Trophoblast cell (in vitro differentiated cells and primary cell): ENCODE measurements at regions not wholly inside any gene's neighbourhood (a gene's known extent, or its start where the extent isn't known, plus 50 kb on each side); places are given as distances from the start of the nearest gene placed in this dataset.

Experiments
- DNase-seq, 2 donors: peaks; one replicate each; pipeline ENCODE4 v3.0.0-alpha.2; 2016
- H2AFZ ChIP-seq: 2 replicates; pipeline ENCODE4 v1.6.1; 2013; ENCODE audit warnings: low read length, moderate library complexity, mild to moderate bottlenecking; ENCODE audit not compliant: insufficient read depth, poor library complexity
- H2AK5ac ChIP-seq: 2 replicates; pipeline ENCODE4 v1.6.1; 2013; ENCODE audit warnings: mild to moderate bottlenecking, low read length
- H2BK120ac ChIP-seq: 2 replicates; pipeline ENCODE4 v1.6.1; 2013; ENCODE audit warnings: low read length, mild to moderate bottlenecking, moderate library complexity; ENCODE audit not compliant: insufficient read depth, poor library complexity
- H2BK12ac ChIP-seq: 2 replicates; pipeline ENCODE4 v1.6.1; 2013; ENCODE audit warnings: mild to moderate bottlenecking, low read length, moderate library complexity
- H2BK5ac ChIP-seq: 2 replicates; pipeline ENCODE4 v1.6.1; 2013; ENCODE audit warnings: low read length, low read depth, moderate library complexity, mild to moderate bottlenecking; ENCODE audit not compliant: poor library complexity
- H3K14ac ChIP-seq: 2 replicates; pipeline ENCODE4 v1.6.1; 2013; ENCODE audit warnings: mild to moderate bottlenecking, low read length
- H3K18ac ChIP-seq: 2 replicates; pipeline ENCODE4 v1.6.1; 2013; ENCODE audit warnings: mild to moderate bottlenecking, low read length
- H3K23ac ChIP-seq: 2 replicates; pipeline ENCODE4 v1.6.1; 2013; ENCODE audit warnings: low read length
- H3K27ac ChIP-seq: 2 replicates; pipeline ENCODE4 v1.5.1; 2013; ENCODE audit warnings: low read depth, mild to moderate bottlenecking, inconsistent platforms, low read length, moderate library complexity
- H3K27me3 ChIP-seq: 2 replicates; pipeline ENCODE4 v1.6.1; 2013; ENCODE audit warnings: inconsistent platforms, mild to moderate bottlenecking, low read length, moderate library complexity; ENCODE audit not compliant: insufficient read depth
- H3K36me3 ChIP-seq, 2 experiments: 1 replicate in 1 of 2; 2 replicates in 1 of 2; pipeline ENCODE4 v1.6.1; 2013; ENCODE audit warnings: low read length in 2 of 2, mild to moderate bottlenecking in 2 of 2, moderate library complexity in 1 of 2; ENCODE audit not compliant: insufficient read depth in 2 of 2, control insufficient read depth in 1 of 2
- H3K4ac ChIP-seq: 2 replicates; pipeline ENCODE4 v1.6.1; 2013; ENCODE audit warnings: low read depth, mild to moderate bottlenecking, low read length, moderate library complexity
- H3K4me1 ChIP-seq, 2 experiments: 1 replicate in 1 of 2; 2 replicates in 1 of 2; pipeline ENCODE4 v1.6.1; 2013; ENCODE audit warnings: low read length in 2 of 2, mild to moderate bottlenecking in 2 of 2, moderate library complexity in 1 of 2; ENCODE audit not compliant: insufficient read depth in 2 of 2, control insufficient read depth in 1 of 2
- H3K4me2 ChIP-seq: 2 replicates; pipeline ENCODE4 v1.6.1; 2013; ENCODE audit warnings: inconsistent platforms, mild to moderate bottlenecking, low read length, moderate library complexity
- H3K4me3 ChIP-seq: 2 replicates; pipeline ENCODE4 v1.5.1; 2013; ENCODE audit warnings: mild to moderate bottlenecking, low read depth, low read length, inconsistent platforms
- H3K79me1 ChIP-seq: one replicate; pipeline ENCODE4 v1.6.1; 2013; ENCODE audit warnings: low read length
- H3K79me2 ChIP-seq: 2 replicates; pipeline ENCODE4 v1.6.1; 2013; ENCODE audit warnings: low read length, mild to moderate bottlenecking; ENCODE audit not compliant: control insufficient read depth, insufficient read depth, poor library complexity
- H3K9ac ChIP-seq: 2 replicates; pipeline ENCODE4 v1.6.1; 2013; ENCODE audit warnings: mild to moderate bottlenecking, low read length
- H3K9me3 ChIP-seq: 2 replicates; pipeline ENCODE4 v1.6.1; 2013; ENCODE audit warnings: low read depth, mild to moderate bottlenecking, control low read depth, inconsistent platforms, low read length; ENCODE audit not compliant: insufficient read depth
- H4K12ac ChIP-seq: 2 replicates; pipeline ENCODE4 v1.6.1; 2013; ENCODE audit warnings: low read depth, mild to moderate bottlenecking, low read length, moderate library complexity
- H4K8ac ChIP-seq: 2 replicates; pipeline ENCODE4 v1.6.1; 2013; ENCODE audit warnings: low read depth, mild to moderate bottlenecking, low read length, moderate library complexity
- H4K91ac ChIP-seq: one replicate; pipeline ENCODE4 v1.6.1; 2013; ENCODE audit warnings: low read depth, mild to moderate bottlenecking, low read length, moderate library complexity
- WGBS: extraction: QIAGEN DNeasy Blood & Tissue Kit; methylation state at CpG from one replicate; pipeline ENCODE4 v1.1.7; 2013; ENCODE audit warnings: missing lambda C conversion rate; ENCODE audit not compliant: insufficient read length, insufficient coverage; ENCODE audit errors: extremely low coverage; 5-methylcytosine and 5-hydroxymethylcytosine counted together

GRCh38 chr4:82231806-82232205 lies 142.0 kb downstream of the HNRNPD start:
- no peak overlapping the region for H3K4ac ChIP-seq
- no peaks in the 10 kb centered on the region for H3K9me3 ChIP-seq
- no peak overlapping the region for H3K4me2 ChIP-seq
- H2BK5ac ChIP-seq = no peak overlapping the region
- no peak overlapping the region for H3K27ac ChIP-seq
- H2AK5ac ChIP-seq = no peak overlapping the region
- no peak overlapping the region for H3K9ac ChIP-seq
- H3K4me1 ChIP-seq = no peaks in the 10 kb centered on the region
- H3K4me3 ChIP-seq = no peak overlapping the region
- no peaks in the 10 kb centered on the region for H3K79me2 ChIP-seq
- H3K14ac ChIP-seq = no peak overlapping the region
- DNase-seq = no peak
- no peak overlapping the region for H3K23ac ChIP-seq
- no peak overlapping the region for H4K8ac ChIP-seq
- H2BK120ac ChIP-seq = no peak overlapping the region
- no peak overlapping the region for H3K18ac ChIP-seq
- H3K27me3 ChIP-seq = no peaks in the 10 kb centered on the region
- H3K36me3 ChIP-seq = no peaks in the 10 kb centered on the region
- H2BK12ac ChIP-seq = no peak overlapping the region
- H4K12ac ChIP-seq = no peak overlapping the region
- H4K91ac ChIP-seq = no peak overlapping the region
- no peak overlapping the region for H2AFZ ChIP-seq
- H3K79me1 ChIP-seq = no peaks in the 10 kb centered on the region

- Histone ChIP-seq H2AK5ac (no peak overlapping the region), H3K4me2 (no peak overlapping the region), H2AFZ (no peak overlapping the region), H4K12ac (no peak overlapping the region), H3K36me3 (no peaks in the 10 kb centered on the region), H2BK120ac (no peak overlapping the region), H3K23ac (no peak overlapping the region), H3K18ac (no peak overlapping the region), H3K4me3 (no peak overlapping the region), H3K27ac (no peak overlapping the region), H3K79me1 (no peaks in the 10 kb centered on the region), H3K79me2 (no peaks in the 10 kb centered on the region), H3K27me3 (no peaks in the 10 kb centered on the region), H3K4me1 (no peaks in the 10 kb centered on the region), H3K9me3 (no peaks in the 10 kb centered on the region), H3K14ac (no peak overlapping the region), H2BK5ac (no peak overlapping the region), H4K91ac (no peak overlapping the region), H3K9ac (no peak overlapping the region), H2BK12ac (no peak overlapping the region), H4K8ac (no peak overlapping the region), H3K4ac (no peak overlapping the region)
- peak in 1 of 2 donors; percentile 85 for DNase-seq
- no CpG with 5 or more reads among the region's 4 CpGs for WGBS
Observed at GRCh38 chr4:82230306-82230705, 143.5 kb downstream of the HNRNPD start.

GRCh38 chr4:82225030-82225429 lies 148.8 kb downstream of the HNRNPD start:
- no peak overlapping the region for H3K4ac ChIP-seq
- H3K36me3 ChIP-seq = no peaks in the 10 kb centered on the region
- no peak overlapping the region for H2AFZ ChIP-seq
- no peak overlapping the region for H2BK12ac ChIP-seq
- H3K79me1 ChIP-seq = no peaks in the 10 kb centered on the region
- no peak for DNase-seq
- no peak overlapping the region for H3K9ac ChIP-seq
- no peak overlapping the region for H2BK5ac ChIP-seq
- no peak overlapping the region for H3K14ac ChIP-seq
- no peak overlapping the region for H2AK5ac ChIP-seq
- no peak overlapping the region for H3K4me3 ChIP-seq
- no peaks in the 10 kb centered on the region for H3K9me3 ChIP-seq
- H4K8ac ChIP-seq = no peak overlapping the region
- no peak overlapping the region for H4K91ac ChIP-seq
- no peak overlapping the region for H2BK120ac ChIP-seq
- no peak overlapping the region for H3K4me2 ChIP-seq
- H3K4me1 ChIP-seq = no peaks in the 10 kb centered on the region
- no peak overlapping the region for H4K12ac ChIP-seq
- no peaks in the 10 kb centered on the region for H3K79me2 ChIP-seq
- no peaks in the 10 kb centered on the region for H3K27me3 ChIP-seq
- H3K23ac ChIP-seq = no peak overlapping the region
- no peak overlapping the region for H3K18ac ChIP-seq
- H3K27ac ChIP-seq = no peak overlapping the region
- WGBS = no CpG with 5 or more reads among the region's 2 CpGs

- no peak overlapping the region for H3K4ac ChIP-seq
- H3K4me1 ChIP-seq = no peaks in the 10 kb centered on the region
- no peak overlapping the region for H3K27ac ChIP-seq
- no peak overlapping the region for H4K12ac ChIP-seq
- no peak overlapping the region for H4K91ac ChIP-seq
- H3K14ac ChIP-seq = no peak overlapping the region
- no peaks in the 10 kb centered on the region for H3K79me2 ChIP-seq
- H3K4me3 ChIP-seq = no peak overlapping the region
- peak in 1 of 2 donors; percentile 12 for DNase-seq
- WGBS = no CpG with 5 or more reads among the region's 4 CpGs
- H4K8ac ChIP-seq = no peak overlapping the region
- H3K36me3 ChIP-seq = no peaks in the 10 kb centered on the region
- H3K27me3 ChIP-seq = no peaks in the 10 kb centered on the region
- H2BK120ac ChIP-seq = no peak overlapping the region
- no peak overlapping the region for H3K18ac ChIP-seq
- no peaks in the 10 kb centered on the region for H3K79me1 ChIP-seq
- no peak overlapping the region for H3K23ac ChIP-seq
- H3K9me3 ChIP-seq = no peaks in the 10 kb centered on the region
- no peak overlapping the region for H2AFZ ChIP-seq
- no peak overlapping the region for H2BK5ac ChIP-seq
- no peak overlapping the region for H3K4me2 ChIP-seq
- H3K9ac ChIP-seq = no peak overlapping the region
- no peak overlapping the region for H2AK5ac ChIP-seq
- H2BK12ac ChIP-seq = no peak overlapping the region
Observed at GRCh38 chr4:82223715-82224114, 150.1 kb downstream of the HNRNPD start.
